HG02623 (cell line): ENCODE measurements at regions not wholly inside any gene's neighbourhood (a gene's known extent, or its start where the extent isn't known, plus 50 kb on each side); places are given as distances from the start of the nearest gene placed in this dataset.

Source experiments
- ATAC-seq: cut with Tn5 transposase; IDR thresholded peaks from one replicate; pipeline ENCODE4 v1.9.1; 2021; ENCODE audit warnings: moderate library complexity; ENCODE audit not compliant: unreplicated experiment

GRCh38 chr10:44180321-44181168 lies 204.4 kb downstream of the CXCL12 start:
- no peak for ATAC-seq

DNA sequence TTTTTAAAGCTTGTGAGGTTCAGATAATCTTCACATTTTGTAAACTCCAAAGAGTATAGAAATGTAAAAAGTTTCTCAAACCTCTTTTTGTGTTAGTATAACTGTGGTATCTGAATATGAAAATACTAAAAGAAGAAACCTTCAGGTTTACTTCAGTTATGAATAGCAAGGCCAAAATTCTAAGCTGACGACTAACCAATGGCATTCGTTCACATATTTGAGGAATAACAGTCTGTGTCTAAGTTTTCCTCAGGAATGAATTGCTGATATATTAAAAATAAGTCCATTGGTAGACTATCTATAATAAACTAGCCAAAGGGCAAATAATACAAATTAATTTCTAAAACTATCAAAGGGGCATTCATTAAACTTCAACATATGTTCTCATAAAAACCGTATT lies 206.0 kb downstream of the CXCL12 start:
- no peak for ATAC-seq

- no peak for ATAC-seq
These were observed 206.6 kb downstream of the CXCL12 start for GRCh38 chr10:44178281-44178680.

GRCh38 chr10:44177610-44178009 lies 207.3 kb downstream of the CXCL12 start:
- no peak for ATAC-seq

DNA sequence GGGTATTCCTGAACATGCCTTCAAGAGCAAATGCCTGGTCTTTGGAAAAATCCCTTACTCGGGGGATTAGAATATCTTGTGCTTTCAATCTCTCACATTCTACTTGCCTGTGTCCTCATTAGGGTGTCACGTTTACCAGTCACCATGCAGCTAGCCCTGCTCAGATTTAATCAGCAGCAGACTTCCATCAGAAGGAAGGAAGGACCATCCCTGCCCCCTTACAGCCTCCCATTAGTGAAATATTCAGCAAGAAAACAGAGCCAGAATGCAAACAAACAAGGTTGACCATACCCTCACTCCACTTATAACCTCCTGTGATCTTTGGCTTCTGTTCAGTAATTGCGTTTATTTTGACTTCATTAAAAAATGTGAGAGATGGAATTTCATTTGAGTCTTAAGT lies 208.6 kb downstream of the CXCL12 start:
- ATAC-seq, result no peak

- no peak for ATAC-seq
These were observed 211.3 kb downstream of the CXCL12 start for GRCh38 chr10:44173608-44173894.

GRCh38 chr10:44172883-44173607 lies 211.9 kb downstream of the CXCL12 start:
- ATAC-seq, result no peak

DNA sequence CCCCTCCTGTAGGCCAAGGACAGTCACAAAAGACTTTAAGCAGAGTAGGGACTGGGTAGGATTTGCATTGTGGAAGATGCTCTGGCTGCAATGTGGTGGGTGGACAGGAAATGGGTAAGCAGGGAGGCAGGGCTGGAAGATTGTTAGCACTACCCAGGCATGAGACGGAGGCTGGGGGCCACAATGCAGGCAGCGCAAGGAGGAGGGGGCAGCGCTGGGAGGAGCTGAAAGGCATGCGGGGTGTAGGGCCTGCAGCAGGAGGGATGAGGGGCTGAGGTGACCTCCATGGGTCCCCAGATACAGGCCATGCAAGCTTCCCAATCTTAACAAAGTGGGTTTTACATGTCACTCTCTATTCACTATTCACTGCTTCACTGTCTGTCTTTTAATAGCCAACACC lies 213.1 kb downstream of the CXCL12 start:
- no peak for ATAC-seq

DNA sequence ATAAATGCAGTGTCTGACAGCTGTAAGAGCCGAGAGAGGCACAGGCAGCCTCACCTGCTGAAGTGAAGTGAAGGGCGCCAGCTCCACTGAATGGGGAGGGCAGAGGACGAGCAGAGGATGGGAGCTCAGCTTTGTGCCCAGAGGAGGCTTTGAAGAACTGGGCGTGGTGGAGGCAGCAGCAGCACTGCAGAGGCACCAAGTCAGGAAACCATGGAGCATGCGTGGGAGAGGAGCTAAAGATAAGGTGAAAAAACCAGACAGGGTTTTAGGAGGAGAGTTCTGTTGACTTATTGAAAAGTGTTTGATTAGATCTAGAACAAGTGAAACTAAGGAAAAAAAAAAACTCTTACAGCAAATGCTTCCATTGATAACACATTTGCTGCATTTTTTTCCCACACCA lies 216.4 kb downstream of the CXCL12 start:
- ATAC-seq, result no peak

- no peak for ATAC-seq
These were observed 217.1 kb downstream of the CXCL12 start for GRCh38 chr10:44167752-44168151.

DNA sequence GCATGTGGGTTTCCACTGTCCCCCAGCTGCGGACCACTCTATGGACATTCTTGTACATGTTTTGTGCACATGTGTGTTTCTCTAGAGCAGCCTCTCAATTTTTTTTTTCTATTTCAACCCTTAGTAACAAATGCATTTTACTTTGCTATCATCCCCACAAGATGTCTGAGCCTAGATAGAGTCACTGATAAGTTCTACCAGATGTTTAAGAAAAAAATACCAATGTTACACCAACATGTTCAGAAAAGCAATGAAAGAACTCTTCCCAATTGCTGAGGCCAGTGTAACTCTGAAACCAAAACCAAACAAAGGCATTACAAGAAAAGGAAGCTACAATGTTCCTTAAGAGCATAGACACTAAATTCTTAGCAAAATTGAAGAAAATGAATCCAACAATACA lies 218.5 kb downstream of the CXCL12 start:
- no peak for ATAC-seq

- ATAC-seq, result no peak
These were observed 220.5 kb downstream of the CXCL12 start for GRCh38 chr10:44164251-44164956.

- no peak for ATAC-seq
These were observed 223.7 kb downstream of the CXCL12 start for GRCh38 chr10:44161184-44161583.

GRCh38 chr10:44157574-44157973 lies 227.3 kb downstream of the CXCL12 start:
- ATAC-seq, result no peak

- no peak for ATAC-seq
These were observed 229.9 kb downstream of the CXCL12 start for GRCh38 chr10:44154956-44155355.

DNA sequence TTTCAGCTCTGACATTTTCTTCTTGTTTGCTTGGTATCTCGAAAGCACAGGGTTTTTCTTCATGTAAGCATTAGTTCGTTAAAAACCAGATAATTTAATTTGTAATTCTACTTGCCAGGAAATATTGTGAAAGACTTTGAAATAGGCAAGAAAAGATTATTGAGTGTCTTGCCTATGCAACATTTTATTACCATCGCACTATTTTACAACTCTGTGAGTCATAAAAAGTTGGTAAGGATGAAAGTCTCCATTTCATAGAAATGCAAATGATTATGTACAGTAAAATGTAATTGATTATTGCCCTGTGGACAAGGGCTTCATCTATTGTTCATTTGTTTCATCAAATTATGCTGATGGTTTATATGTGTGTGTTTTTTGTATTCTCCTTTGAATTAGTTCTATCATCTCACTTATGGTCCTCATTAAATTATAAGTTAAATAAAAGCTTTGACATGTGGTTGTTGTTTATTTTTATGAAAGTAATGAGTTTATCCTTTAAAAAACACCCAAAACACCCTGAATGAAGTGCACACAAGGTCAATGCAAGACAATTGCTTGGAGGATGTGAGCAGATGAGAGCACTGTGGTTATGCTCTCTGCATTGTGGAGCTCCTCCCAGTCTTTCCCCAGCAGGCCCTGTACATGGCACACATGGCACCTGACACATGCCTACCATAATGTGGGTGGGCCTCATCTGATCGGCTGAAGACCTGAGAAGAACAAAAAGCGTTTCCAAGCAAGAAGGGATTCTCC lies 230.8 kb downstream of the CXCL12 start:
- ATAC-seq, result no peak

GRCh38 chr10:44143556-44143955 lies 241.3 kb downstream of the CXCL12 start:
- ATAC-seq, result no peak

DNA sequence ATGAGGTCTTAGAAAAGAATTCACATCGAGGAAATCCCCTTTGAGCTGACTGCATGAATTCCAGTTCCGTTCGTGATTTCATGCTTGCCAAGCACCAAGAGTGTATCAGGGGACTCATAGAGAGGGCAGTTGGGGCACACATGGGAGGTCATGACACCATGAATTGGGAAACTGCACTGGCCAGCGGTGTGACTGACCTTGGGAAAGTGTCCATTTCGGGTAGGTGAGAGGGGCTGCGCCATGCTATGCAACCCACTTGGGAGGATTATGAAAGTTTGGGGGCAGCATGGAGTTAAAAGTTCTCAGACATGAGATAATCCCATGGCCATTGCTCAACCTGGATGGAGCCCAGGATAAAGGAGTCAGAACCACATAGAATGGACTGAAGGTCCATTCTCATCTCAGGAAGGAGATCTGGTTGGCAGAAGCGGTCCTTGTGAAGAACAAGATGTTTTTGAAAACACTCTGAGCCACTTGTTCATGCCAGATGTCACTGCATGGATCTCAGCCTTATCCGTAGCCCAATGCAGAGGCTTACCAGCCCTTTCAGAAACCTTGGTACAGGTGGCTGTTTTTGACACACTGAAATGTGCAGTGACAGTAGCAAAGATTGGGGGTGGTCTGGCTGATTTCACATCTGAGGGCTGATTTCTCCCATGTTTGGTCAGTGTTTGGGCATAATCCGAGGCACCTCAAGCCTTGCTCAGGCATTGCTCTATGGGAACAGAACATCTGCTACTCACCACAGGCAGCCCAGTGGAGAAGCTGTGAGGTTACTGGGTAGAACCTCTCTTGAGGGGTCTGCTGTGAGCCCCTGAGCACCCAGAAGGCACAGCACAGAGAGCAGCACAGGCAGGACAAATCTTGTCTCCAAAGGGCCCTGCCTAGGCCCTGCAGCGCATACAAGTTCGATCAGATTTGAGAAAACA lies 252.3 kb downstream of the CXCL12 start:
- ATAC-seq, result no peak

DNA sequence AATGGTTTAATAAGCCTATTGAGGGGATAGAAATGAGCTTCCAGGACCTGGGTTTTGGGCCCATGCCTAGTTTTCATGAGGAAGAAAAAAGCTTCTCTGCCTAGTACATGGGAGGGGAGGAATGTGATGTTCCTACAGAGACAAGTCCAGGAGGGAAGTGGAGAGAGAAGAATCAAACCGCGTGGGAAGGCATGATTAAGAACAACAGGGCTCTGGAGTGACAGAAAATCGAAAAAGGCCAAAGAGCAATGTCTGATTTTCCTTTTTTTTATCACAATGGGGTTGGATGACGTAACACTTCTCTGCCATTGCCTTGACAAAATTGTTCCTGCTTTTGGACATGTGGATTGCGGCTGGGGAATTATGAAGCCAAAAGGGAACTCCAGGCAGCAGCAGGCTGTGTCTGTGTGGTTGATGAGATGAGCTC lies 258.6 kb downstream of the CXCL12 start:
- no peak for ATAC-seq

DNA sequence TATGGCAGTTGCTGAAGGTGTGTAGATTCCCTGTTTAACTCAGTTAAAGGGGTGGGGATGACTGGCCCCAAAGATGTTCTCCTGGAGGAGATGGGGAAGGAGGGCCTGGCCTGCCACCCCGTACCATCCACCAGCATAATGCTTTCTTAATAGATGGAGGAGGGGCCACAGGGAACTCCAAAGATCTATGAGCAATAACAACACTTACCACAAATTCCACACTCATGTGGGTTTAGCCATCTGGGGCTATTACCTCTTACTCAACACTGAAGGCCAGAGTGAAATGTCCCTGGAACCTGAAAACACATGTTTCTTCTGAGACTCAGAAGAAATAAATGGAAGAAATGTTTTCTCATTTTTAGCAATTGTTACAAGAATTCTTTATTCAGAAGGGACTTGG lies 259.0 kb downstream of the CXCL12 start:
- no peak for ATAC-seq
